ENCODE measurements at regions not wholly inside any gene's neighbourhood (a gene's known extent, or its start where the extent isn't known, plus 50 kb on each side); places are given as distances from the start of the nearest gene placed in this dataset.
"Not testable (repeated sequence)": the region's sequence is repeated elsewhere in the genome, so short reads cannot be mapped to it uniquely, and the experiment has no call there.

DNA sequence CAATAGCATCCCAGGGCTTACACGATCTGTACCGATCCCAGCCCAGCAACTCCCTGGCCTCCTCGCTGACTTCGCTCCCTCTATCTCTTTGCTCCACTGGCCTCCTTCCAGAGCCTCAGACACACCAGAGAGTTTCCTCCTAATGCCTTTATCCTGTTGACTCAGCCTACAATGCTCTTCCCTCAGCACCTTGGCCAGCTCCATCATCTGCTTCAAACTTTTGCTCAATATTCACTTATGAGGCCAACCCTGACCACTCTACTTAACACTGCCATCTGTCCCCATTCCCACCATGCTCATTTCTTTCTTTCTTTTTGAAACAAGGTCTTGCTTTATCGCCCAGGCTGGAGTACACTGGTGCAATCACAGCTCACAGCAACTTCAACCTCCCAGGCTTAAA, 180.9 kb downstream of the CEP170 start:
- not testable (repeated sequence) for DNase-seq

DNA sequence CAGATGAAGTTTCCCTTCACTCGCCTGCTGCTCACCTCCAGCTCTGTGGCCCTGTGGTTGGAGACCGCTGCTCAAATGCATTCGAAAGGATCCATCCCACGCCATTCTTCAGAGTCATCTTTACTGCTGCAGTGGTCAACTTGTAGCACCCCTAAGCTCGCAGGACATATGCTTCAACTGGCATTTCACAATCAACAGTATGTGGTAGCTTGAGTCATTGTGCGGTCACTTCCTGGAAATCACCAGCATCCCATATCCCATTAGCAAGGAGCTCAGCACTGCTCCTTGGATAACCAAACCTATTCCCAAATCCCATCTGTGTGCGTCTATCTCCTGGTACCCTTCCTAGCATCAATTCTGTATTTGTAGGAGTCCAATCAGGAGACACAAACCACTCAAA, 188.0 kb downstream of the CEP170 start:
- DNase-seq: not testable (repeated sequence)

DNA sequence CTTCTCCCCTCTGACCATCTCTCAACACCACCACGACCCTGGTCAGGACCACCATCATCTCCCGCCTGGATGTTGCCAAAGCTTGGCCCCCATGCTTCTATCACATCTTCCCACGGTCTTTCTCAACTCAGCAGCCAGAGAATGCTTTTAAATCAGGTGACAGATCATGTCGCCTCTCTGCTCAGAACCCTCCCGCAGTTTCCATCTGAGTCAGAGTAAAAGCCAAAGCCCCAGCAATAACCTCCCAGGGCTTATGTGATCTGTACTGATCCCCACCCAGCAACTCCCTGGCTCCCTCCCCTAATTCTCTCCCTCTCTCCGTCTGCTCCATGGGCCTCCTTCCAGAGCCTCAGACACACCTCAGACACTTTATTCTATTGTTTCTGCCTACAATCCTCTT, 193.1 kb downstream of the CEP170 start:
- not testable (repeated sequence) for DNase-seq

- DNase-seq: not testable (repeated sequence)
Measured at GRCh38 chr1:243055510-243055909, 199.6 kb downstream of the CEP170 start.

DNA sequence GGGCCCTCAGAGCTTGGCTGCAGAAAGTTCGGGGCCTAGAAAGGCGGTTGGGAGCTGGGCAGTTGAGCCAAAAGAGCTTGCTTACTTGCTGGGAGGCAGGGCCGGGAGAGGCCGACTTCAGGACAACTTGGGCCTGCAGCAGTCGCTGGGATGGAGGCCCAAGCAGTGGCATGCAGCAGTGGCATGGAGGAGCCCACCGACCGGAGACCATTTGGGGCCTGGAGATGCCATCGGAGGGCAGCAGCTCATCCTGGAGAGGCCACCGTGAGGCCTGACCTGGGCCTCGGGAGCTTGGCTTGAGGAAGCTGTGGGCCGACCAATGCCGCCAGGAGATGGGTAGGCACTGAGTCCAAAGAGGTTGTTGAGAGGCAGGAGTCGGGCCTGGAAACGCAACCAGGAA, 200.0 kb downstream of the CEP170 start:
- DNase-seq: not testable (repeated sequence)

DNA sequence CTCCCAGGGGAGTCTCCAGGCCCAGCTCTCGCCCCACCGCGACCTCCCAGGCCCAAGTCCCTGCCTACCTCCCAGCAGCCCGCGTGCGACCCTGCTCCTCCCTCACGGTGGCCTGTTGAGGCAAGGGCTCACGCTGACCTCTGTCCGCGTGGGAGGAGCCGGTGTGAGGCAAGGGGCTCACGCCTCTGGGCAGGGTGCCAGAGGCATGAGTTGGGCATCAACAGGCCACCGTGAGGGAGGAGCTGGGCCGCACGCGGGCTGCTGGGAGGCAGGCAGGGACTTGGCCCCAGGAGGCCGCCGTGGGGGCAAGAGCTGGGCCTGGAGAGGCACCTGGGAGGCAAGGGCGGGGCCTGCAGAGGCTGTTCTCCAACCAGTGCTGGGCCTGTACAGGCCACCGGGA, 200.4 kb downstream of the CEP170 start:
- DNase-seq: not testable (repeated sequence)

GRCh38 chr1:243053048-243053447, 202.0 kb downstream of the CEP170 start:
- not testable (repeated sequence) for DNase-seq

DNA sequence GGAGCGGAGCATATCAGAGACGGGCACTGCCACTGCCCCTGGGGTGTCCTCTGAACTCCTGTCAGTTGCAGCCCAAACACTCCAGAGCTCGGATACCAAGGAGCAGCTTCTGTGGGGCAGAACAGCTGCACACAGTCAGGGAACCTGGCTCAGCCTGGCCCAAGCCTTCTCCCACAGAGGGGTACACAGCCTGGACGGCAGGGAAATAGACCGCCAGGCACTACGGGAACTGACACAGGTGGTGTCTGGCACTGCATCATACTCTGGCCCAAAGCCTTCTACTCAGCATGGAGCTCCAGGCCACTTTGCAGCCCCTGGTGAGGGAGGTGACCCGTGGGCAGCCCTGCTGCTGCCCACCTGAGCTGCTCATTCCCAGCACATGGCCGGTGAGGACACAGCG, 204.5 kb downstream of the CEP170 start:
- not testable (repeated sequence) for DNase-seq

GRCh38 chr1:243049716-243050115, 205.4 kb downstream of the CEP170 start:
- not testable (repeated sequence) for DNase-seq

GRCh38 chr1:243021365-243021764, 233.7 kb downstream of the CEP170 start:
- DNase-seq: not testable (repeated sequence)

GRCh38 chr1:243019030-243019635, 235.9 kb downstream of the CEP170 start:
- DNase-seq: not testable (repeated sequence)

DNA sequence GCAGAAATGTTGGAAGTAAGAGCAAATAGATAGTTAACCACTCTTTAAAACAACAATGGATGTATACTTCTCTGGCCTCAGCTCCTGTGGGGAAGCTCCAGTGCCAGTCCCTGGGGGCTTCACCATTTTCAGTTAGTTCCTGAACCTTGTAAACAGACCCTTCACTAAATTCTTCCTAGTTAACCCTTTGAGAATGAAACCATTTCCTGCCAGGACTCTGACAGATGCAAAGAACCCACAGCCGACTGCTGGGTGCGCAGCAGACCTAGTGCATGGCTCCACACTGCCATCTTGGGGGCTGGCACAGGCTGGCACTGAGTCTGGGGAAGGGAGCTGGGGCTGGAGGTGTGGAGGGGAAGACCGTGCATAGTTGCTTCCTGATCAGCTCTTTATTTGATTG, 244.4 kb downstream of the CEP170 start:
- not testable (repeated sequence) for DNase-seq

GRCh38 chr1:243001003-243001402, 254.1 kb downstream of the CEP170 start:
- DNase-seq: not testable (repeated sequence)

GRCh38 chr1:242992776-242993175, 262.3 kb downstream of the CEP170 start:
- DNase-seq: not testable (repeated sequence)

- DNase-seq: not testable (repeated sequence)
Measured at GRCh38 chr1:242985096-242985495, 270.0 kb downstream of the CEP170 start.

- DNase-seq: not testable (repeated sequence)
Measured at GRCh38 chr1:242973341-242973740, 281.7 kb downstream of the CEP170 start.

DNA sequence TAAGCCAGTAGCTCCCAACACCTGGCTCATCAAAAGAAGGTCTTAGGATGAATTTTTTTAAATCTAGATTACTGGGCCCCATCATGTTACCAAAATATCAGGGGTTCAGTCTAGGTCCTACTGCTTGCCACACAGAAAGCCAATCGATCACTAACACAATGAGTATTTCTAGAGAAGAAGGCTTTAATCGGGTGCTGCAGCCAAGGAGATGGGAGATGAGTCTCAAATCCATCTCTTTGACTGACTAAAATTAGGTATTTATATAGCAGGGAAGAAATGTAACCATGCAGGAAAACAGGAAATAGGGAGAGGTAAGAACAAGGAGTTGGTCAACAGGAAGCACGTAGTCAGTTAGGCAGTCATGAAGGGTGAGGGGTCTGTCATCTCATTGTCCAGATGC, 288.2 kb downstream of the CEP170 start:
- no peak for DNase-seq

DNA sequence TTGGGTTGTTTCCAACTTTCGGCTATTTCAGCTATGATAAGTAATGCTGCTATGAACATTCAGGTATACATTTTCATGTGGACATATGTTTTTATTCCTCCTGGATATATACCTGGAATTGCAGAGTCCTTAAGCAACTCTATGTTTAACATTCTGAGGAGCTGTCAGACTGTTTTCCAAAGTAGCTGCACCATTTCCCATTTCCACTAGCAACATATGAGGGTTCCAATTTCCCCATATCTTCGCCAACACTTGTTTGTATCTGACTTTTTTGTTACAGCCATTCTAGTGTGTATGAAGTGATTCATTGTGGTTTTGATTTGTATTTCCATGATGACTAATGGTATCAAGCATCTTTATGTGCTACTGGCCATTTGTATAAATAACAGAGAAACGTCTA, 295.7 kb downstream of the CEP170 start:
- DNase-seq: not testable (repeated sequence)

GRCh38 chr1:242954945-242955344, 300.1 kb downstream of the CEP170 start:
- DNase-seq: not testable (repeated sequence)

GRCh38 chr1:242946206-242946605, 308.9 kb downstream of the CEP170 start:
- DNase-seq: no peak

- not testable (repeated sequence) for DNase-seq
Measured at GRCh38 chr1:242936725-242937124, 318.4 kb downstream of the CEP170 start.

DNA sequence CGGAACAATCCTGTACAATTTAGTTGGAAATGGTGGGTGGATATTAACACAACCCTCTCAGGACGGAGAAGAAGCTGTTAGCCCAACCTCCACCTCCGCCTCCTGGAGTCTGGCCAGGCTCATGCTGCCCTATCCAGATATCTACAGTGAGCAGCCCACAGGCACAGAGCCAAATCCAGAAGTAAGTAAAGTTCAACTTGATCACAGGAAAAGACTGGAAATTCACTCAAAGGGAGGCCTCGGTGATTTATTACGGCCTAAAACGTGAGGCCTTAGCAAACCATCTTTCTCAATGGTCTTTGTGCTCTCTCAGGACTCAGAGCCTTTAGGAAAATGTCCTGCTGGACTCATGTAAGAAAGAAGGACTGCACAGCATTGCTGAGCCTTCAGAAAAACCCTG, 330.4 kb downstream of the CEP170 start:
- DNase-seq: not testable (repeated sequence)

DNA sequence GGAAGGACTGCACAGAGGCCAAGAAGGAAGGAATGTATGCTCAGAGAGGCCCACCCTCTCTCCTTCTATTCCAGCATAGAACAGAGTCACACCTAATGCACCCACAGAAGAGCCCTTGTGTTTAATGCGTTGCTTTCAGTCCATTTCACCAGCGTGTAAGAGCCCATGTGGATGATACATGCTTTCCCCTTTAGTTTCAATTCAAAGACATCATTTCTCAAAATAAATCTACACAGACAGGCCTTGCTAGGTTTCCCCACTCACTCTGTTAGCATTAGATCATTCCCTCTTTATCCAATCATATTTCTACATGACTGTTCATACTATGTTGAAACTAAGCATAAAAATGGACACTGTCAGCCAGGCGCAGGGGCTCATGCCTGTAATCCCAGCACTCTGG, 331.5 kb downstream of the CEP170 start:
- not testable (repeated sequence) for DNase-seq

DNA sequence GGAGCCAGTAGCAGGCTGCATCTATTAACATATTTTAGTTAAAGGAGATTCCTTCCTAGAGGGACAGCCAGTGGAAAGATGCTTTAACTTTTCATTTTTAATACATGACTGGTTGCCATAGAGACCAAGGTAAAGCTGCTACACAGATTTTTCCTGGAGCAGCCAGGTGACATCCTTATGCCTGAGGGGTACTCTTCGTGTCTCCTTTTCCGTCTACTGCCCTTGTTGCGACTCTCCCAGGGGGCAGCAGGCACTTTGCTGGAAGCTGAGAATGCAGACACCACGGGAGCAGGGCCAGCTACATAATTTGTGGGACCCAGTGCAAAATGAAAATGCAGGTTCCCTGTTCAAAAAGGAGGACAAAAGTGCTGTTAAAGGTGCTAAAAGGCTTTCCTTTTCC, 340.4 kb downstream of the CEP170 start:
- not testable (repeated sequence) for DNase-seq

DNA sequence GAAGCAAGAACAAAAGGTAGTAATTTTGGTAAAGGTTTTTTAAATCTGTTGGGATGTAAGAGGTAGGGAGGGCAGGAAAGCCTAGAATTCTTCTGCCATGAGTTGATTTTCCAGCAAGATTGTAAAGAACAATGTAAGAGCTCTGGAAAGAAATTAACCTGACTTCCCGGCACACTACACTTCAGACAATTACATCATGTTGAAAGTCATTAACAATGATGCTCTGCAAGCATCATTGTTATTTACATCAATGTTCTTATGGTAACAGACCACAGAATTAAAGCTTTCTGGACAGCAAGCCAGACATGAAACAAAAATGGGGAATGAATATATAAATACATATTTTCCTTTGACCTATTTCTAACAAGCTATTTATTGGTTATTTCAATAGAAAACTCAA, 342.2 kb downstream of the CEP170 start:
- not testable (repeated sequence) for DNase-seq
